NT2/D1 (cell line): ENCODE measurements at regions not wholly inside any gene's neighbourhood (a gene's known extent, or its start where the extent isn't known, plus 50 kb on each side); places are given as distances from the start of the nearest gene placed in this dataset.
"Not testable (repeated sequence)": the region's sequence is repeated elsewhere in the genome, so short reads cannot be mapped to it uniquely, and the experiment has no call there.

ENCODE experiments used
- DNase-seq: peaks from one replicate; pipeline ENCODE4 v3.0.0-alpha.2; 2011; ENCODE audit warnings: low read depth, low spot score
- H3K27me3 ChIP-seq: 2 replicates; pipeline ENCODE4 v1.6.0; 2011; ENCODE audit warnings: mild to moderate bottlenecking; ENCODE audit not compliant: insufficient read length, insufficient read depth
- H3K36me3 ChIP-seq: 2 replicates; pipeline ENCODE4 v1.6.1; 2011; ENCODE audit warnings: mild to moderate bottlenecking, low read length, mixed read lengths; ENCODE audit not compliant: insufficient read depth, insufficient read length
- H3K4me1 ChIP-seq: 2 replicates; pipeline ENCODE4 v1.5.1; 2011; ENCODE audit not compliant: insufficient read depth, insufficient read length
- H3K4me3 ChIP-seq: 2 replicates; pipeline ENCODE4 v1.5.1; 2011; ENCODE audit warnings: low read depth; ENCODE audit not compliant: insufficient read length
- H3K9ac ChIP-seq: 2 replicates; pipeline ENCODE4 v1.6.0; 2011; ENCODE audit warnings: low read depth; ENCODE audit not compliant: insufficient read length
- H3K9me3 ChIP-seq: 2 replicates; pipeline ENCODE4 v1.5.1; 2011; ENCODE audit warnings: mild to moderate bottlenecking, low read length; ENCODE audit not compliant: insufficient read depth
- SUZ12 ChIP-seq: IDR thresholded peaks from 2 replicates; pipeline ENCODE4 v1.6.1; 2011; ENCODE audit not compliant: insufficient read length, insufficient read depth; ENCODE audit errors: extremely low read depth
- YY1 ChIP-seq: IDR thresholded peaks from 2 replicates; pipeline ENCODE4 v1.6.1; 2011; ENCODE audit not compliant: insufficient read length, insufficient read depth
- ZNF274 ChIP-seq: IDR thresholded peaks from 2 replicates; pipeline ENCODE4 v1.6.1; 2011; ENCODE audit warnings: mild to moderate bottlenecking, low read depth, low read length

DNA sequence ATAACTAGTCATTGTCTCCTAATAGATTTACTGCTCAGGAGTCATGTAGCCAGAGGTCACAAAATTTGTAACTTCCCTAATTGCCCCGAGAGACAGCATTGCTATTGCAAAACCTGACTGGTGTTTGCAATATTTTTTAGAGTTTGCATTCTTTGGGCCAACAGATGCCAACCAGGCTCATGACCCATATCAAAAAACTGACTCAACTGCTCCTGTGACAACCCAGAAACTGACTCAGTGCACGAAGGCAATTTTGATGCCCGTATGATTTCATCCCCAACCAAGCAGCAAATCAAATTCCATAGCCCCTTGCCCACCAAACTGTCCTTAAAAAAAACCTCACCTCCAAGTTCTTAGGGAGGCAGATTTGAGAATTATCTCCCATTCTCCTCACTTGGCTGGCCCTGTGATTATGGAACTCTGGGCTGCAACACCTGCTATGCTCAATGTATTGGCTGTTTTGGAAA is 951.3 kb downstream of the TSN start:
- H3K4me3 ChIP-seq = no peak overlapping the region
- no peak for TF ChIP-seq YY1
- TF ChIP-seq ZNF274 = no peak
- no peak for TF ChIP-seq SUZ12
- DNase-seq = no peak
- no peaks in the 10 kb centered on the region for H3K9me3 ChIP-seq
- no peaks in the 10 kb centered on the region for H3K4me1 ChIP-seq
- H3K27me3 ChIP-seq = no peaks in the 10 kb centered on the region
- no peak overlapping the region for H3K9ac ChIP-seq
- H3K36me3 ChIP-seq = no peaks in the 10 kb centered on the region

DNA sequence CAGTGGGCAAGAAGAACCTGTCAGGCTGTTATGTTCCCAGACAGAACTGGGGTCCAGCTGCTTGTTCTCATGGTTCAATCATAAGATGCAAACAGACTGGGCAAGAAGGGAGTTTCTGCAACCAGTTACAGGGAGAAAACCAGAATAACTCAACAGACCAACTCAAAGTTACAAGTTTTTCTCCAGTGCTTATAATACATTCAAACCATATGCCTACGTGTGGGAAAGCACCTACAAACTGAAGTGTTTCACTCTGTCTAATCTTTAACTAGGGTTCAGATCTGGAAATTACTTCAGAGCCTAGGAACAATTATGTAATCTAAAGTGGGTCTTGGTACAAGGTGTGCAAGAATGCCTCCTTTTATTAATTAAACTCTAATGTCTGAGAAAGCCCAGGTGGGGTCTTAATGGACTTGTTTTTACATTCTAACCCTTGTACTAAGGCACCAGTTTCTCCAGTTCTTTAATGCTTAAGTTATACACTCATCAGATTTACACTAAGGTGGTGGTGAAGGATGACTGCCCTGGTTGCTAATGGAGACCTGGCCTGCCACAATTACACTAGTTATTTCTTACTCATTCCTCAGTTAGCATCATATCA is 951.9 kb downstream of the TSN start:
- TF ChIP-seq SUZ12 (no peak), ZNF274 (no peak), YY1 (no peak)
- H3K4me1 ChIP-seq = no peaks in the 10 kb centered on the region
- no peaks in the 10 kb centered on the region for H3K36me3 ChIP-seq
- no peak for DNase-seq
- H3K9ac ChIP-seq = no peak overlapping the region
- H3K4me3 ChIP-seq = no peak overlapping the region
- no peaks in the 10 kb centered on the region for H3K9me3 ChIP-seq
- H3K27me3 ChIP-seq = no peaks in the 10 kb centered on the region

DNA sequence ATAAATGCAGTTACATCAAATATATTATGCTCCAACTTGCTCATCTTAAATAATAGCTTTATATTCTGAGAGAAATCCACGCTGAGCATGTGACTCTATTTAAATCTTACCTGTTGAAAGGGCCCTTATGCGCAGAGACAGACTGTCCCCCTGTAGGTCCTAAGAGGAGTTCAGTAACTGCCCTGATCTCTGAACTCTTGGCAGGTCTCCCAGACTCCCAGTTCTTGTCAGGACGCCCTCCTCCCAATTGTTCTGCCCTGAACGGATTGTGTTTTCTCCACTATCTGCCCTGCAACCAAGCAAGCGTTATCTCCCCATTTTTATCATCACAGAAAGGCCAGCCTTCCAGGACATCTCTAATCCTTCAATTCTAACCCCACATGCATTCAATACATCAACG is 954.6 kb downstream of the TSN start:
- no peak overlapping the region for H3K9ac ChIP-seq
- no peak for TF ChIP-seq ZNF274
- no peak for TF ChIP-seq YY1
- TF ChIP-seq SUZ12 = no peak
- DNase-seq = no peak
- no peaks in the 10 kb centered on the region for H3K27me3 ChIP-seq
- no peaks in the 10 kb centered on the region for H3K36me3 ChIP-seq
- H3K4me1 ChIP-seq = no peaks in the 10 kb centered on the region
- no peak overlapping the region for H3K4me3 ChIP-seq
- 0 out of 2 replicates have a peak, but pooled peaks cover 5% of the 10 kb centered on the region for H3K9me3 ChIP-seq

DNA sequence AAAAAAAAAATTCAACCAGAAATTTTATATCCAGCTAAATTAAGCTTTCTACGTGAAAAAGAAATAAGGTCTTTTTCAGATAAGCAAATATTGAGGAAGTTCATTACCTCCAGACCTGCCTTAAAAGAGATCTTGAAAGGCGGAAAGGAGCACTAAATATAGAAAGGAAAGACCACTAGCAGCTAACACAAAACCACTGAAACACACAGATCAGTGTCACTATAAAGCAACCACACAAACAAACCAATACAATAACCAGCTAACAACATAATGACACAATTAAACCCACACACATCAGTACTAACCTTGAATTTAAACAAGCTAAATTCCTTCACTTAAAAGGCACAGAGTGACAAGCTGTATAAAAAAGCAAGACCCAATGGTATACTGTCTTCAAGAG is 958.3 kb downstream of the TSN start:
- DNase-seq = no peak
- H3K4me3 ChIP-seq = no peak overlapping the region
- H3K9me3 ChIP-seq = 0 out of 2 replicates have a peak, but pooled peaks cover 5% of the 10 kb centered on the region
- H3K36me3 ChIP-seq = no peaks in the 10 kb centered on the region
- no peaks in the 10 kb centered on the region for H3K27me3 ChIP-seq
- TF ChIP-seq ZNF274 = no peak
- TF ChIP-seq YY1 = no peak
- TF ChIP-seq SUZ12 = no peak
- no peak overlapping the region for H3K9ac ChIP-seq
- no peaks in the 10 kb centered on the region for H3K4me1 ChIP-seq

DNA sequence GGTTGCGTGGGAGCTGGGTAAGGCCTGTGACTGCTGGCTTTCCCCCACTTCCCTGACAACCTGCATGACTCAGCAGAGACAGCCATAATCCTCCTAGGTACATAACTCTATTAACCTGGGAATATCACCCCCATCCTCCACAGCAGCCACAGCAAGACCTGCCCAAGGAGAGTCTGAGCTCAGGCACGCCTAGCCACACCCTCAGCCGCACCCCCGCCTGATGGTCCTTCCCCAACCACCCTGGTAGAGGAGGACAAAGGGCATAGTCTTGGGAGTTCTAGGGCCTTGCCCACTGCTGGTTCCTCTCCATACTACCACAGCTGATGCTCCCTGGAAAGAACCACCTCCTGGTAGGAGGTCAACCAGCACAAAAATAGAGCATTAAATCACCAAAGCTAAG is 965.4 kb downstream of the TSN start:
- H3K4me1 ChIP-seq, H3K36me3 ChIP-seq, H3K27me3 ChIP-seq, DNase-seq, H3K9me3 ChIP-seq, H3K4me3 ChIP-seq, H3K9ac ChIP-seq: not testable (repeated sequence)

DNA sequence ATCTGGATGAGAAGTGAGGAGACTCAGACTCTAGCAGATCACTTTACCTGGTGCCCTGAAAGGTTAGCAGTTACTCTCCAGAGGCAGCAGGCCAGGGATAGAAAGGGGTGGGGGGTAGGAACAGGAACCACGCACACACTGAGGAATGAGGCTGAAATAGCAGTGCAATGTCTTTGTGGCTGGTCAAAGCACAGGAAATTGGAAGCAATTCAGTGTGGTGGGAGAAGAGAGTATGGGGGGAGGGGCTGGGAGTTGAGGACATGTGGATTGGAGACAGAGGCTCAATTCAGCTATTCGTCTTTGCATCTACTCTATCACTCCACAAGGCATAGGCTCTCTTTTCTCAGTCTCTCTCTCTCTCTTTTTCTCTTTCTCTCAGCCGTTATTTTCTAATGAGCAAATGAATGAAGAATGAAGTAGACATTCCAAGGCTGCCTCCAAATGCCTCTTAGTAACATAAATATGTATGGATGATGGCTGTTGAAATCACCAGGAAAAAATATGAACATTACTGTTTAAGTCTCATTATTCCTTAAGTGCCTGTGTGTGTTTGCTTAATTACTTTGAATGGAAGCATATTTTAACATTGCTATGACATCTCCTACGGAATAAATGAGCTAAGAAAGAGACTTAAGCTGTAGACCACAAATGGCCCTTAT is 979.4 kb downstream of the TSN start:
- Histone ChIP-seq H3K9me3 (0 out of 2 replicates have a peak, but pooled peaks cover 6% of the 10 kb centered on the region), H3K4me3 (no peak overlapping the region), H3K4me1 (no peaks in the 10 kb centered on the region), H3K9ac (no peak overlapping the region), H3K36me3 (no peaks in the 10 kb centered on the region), H3K27me3 (no peaks in the 10 kb centered on the region)
- no peak for TF ChIP-seq SUZ12
- TF ChIP-seq YY1 = no peak
- no peak for TF ChIP-seq ZNF274
- peak; percentile 74 for DNase-seq

DNA sequence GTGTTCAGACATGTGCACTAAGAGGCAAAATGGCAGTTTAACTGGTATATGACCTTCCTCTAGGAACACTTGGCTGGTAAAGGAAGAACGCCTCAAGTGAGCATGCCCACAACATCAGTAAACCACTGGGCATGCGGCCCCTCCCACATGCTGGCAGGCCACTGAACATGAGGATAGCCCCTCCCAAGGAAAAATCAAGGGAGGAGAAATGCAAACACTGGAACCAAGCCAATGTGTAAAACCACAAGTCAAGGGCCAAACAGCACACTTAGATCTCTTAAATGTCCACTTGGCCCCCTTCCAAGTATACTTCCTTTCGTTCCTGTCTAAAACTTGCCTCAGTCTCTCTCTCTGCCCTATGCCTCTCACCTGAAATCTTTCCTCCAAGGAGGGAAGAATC is 980.8 kb downstream of the TSN start:
- Histone ChIP-seq H3K36me3 (no peaks in the 10 kb centered on the region), H3K27me3 (no peaks in the 10 kb centered on the region), H3K4me1 (no peaks in the 10 kb centered on the region), H3K9me3 (0 out of 2 replicates have a peak, but pooled peaks cover 6% of the 10 kb centered on the region), H3K4me3 (no peak overlapping the region), H3K9ac (no peak overlapping the region)
- TF ChIP-seq SUZ12 (no peak), YY1 (no peak), ZNF274 (no peak)
- DNase-seq = no peak
